GM12892 (cell line): ENCODE measurements at regions not wholly inside any gene's neighbourhood (a gene's known extent, or its start where the extent isn't known, plus 50 kb on each side); places are given as distances from the start of the nearest gene placed in this dataset.

Experiments
- DNase-seq: peaks from one replicate; pipeline ENCODE4 v3.0.0; 2011; ENCODE audit not compliant: insufficient read length
- FAIRE-seq: peaks from 2 replicates; lab custom pipeline; 2011; peaks lifted over from hg19 to GRCh38; lab: Jason Lieb, UNC
- POLR2A ChIP-seq: IDR thresholded peaks from 2 replicates; pipeline ENCODE4 v1.6.1; 2011; ENCODE audit warnings: low read depth, low read length, control low read depth
- POLR2AphosphoS5 ChIP-seq: IDR thresholded peaks from 2 replicates; pipeline ENCODE4 v1.6.1; 2011; ENCODE audit warnings: low read depth, low read length, control low read depth
- TAF1 ChIP-seq: IDR thresholded peaks from 2 replicates; pipeline ENCODE4 v1.6.1; 2011; ENCODE audit warnings: low read depth, mild to moderate bottlenecking, control low read depth, low read length, borderline replicate concordance

DNA sequence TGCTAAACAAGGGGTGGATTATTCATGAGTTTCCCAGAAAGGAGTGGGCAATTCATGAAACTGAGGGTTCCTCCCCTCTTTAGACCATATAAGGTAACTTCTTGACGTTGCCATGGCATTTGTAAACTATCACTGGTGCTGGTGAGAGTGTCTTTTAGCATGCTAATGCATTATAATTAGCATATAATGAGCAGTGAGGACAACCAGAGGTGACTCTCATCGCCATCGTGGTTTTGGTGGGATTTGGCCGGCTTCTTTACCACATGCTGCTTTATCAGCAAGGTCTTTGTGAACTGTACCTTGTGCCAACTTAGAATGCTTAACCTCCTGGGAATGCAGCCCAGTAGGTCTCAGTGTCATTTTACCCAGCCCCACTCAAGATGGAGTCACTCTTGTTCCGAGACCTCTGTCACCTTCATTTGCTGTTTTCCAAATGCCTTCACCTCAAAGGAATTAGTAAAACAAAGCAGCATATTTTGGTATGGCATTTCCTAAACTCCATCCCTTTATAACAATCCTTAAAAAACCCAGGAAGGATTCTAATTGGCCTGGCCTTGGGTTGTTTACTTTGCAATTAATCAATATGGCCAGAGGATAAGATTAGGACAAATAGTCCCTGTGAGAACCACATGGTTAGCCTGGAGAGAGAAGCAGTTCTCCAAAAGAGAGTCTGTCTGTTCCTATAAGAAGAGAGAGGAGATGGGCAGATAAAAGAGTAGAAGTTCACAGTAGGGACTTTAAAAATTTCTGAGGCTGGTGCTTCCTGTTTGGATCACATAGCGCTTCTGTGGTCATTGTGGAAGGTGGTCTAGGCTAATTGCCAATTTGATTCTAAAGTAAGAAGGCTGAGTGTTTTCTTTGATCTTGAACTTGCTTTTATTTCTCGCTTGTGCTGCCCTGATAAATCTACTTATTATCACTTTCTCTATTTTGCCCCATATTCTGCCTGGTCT lies 155.2 kb upstream of the EOMES start:
- no peak for DNase-seq
- FAIRE-seq: no peak
- TF ChIP-seq TAF1: no peak
- TF ChIP-seq POLR2A: no peak

DNA sequence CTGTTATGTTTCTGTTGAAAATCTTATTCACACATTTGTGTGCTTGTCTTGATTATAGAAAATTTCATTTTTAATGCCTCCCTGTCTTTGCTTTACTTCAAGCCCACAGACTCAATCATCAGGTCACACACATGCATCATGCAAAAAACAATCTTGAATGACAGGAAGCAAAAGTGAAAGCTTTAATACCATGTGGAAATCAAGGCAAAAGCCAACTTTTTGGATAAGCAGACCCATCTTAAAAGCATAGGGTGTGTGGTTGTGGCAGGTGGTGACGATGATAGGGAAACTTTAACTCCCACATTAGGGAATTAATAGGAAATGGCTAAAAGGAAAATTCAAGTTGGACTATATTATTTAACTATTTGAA lies 155.9 kb upstream of the EOMES start:
- TF ChIP-seq POLR2AphosphoS5 (no peak), POLR2A (no peak), TAF1 (no peak)
- DNase-seq (no peak), FAIRE-seq (no peak)

DNA sequence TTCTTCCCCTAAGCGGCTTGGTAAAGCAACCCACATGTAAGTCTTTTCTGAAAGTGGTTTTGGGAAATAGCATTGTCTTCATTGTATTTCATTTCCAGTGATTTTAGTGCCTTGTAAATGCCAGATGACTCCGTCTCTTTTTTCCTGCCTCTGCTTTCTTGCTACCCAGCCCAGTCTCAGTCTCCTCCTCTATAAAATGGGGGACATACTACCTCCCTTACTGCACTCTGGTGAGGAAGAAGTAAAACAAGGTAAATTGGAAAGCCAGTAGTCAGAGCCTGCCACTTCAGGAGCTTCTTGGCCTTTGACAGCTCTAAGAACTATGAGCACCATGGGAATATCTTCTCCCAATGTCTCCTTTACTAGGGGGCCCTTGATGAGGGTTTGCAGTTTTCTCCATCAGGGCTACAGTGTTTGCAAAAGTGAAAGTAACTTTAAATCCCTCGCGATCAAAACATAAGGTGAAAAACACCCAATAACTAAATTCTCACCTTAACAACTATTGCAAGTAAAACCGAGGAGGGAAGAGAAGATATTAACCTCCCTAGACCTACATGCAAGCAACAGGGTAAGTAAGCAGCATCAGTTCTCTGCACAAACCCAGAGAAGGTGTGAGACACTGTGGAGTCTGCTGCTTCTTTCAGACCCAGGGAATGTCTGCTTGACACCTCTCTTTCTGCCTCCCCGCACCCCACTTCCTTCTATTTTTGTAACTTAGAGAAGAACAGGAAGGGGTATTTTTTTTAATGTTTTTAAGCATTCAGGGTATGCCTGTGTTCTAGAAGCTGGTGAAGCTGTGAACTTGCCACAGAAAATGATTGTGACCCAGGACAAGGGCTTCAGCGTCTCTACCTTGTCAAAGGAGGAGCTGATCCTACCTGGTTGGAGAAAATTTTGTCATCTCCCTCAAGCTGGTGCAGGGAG lies 159.1 kb upstream of the EOMES start:
- DNase-seq (no peak), FAIRE-seq (no peak)
- TF ChIP-seq POLR2A (no peak), TAF1 (no peak), POLR2AphosphoS5 (no peak)

DNA sequence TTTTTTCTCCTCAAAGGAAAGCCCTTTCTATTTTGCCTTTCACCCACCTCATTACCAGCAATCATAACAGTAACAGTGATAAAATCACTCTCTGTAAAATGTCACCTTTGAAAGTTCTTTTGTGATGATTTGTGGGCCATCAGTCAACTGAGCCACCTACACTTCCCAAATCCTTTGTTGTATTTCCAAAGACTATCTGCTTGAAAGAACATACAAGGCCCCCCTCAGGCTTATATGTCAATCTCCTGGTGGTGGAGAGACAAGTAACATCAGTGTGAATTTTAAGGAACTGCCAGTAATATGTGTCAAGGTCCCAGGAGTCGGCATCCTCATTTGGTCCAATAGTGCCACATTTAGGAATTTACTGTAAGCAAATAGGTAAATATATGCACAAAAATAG lies 161.1 kb upstream of the EOMES start:
- no peak for FAIRE-seq
- TF ChIP-seq TAF1 (no peak), POLR2AphosphoS5 (no peak), POLR2A (no peak)
- no peak for DNase-seq

DNA sequence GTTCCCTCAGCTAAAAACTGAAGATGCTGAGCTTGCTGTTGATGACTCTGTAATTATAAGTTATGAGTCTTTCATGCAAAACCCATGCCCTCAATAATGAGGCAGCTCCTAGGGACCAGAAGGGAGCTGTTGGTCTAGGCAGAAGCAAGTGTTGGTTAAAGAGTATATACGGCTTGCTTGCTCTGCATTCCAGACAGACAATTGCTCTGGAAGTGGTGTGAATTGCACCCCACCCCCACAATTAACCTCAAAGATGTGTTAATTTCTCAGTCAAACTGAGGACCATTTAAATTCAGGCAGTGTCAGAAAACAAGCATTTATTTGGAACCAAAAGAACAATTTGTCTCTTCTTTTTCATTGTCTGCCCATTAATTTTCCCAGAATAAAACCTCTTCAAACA lies 163.5 kb upstream of the EOMES start:
- FAIRE-seq (no peak), DNase-seq (no peak)
- no peak for TF ChIP-seq TAF1

DNA sequence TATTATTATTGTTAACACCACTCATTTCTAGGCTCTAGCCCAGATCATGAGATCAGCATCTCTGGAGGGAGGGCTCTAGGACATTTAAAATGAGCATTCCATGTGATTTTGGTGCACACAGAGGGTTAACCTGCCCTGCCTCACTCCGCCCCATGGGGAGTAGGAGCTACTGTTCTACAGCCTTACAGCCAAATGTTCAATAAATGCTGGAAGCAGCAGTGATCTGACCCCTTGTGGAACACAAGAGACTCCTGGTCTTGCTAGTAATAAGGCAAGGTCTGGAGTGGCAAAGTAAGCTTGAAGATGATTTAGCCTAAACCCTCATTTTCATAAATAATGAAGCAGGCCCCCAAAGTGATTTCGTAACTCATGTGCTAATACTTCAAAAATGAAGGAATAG lies 166.4 kb upstream of the EOMES start:
- DNase-seq (no peak), FAIRE-seq (no peak)
- TF ChIP-seq POLR2AphosphoS5 (no peak), POLR2A (no peak), TAF1 (no peak)

DNA sequence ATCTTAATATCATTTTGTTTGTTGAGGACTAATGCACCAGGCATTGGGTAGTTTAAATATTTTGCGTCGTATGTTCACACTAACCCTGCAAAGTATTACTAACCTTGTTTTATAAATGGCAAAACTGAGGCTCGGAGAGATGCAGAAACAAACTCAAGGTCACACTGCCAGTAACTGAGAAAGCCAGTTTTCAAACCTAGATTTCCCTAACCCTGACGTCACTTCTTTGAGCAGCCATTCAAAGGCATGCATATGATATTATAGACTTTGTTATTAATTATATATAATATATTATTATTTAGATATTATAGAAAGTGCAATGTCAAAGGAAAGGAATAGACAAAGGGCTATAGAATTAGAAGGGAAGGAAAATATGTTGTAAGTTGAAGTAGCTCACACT lies 167.6 kb upstream of the EOMES start:
- FAIRE-seq (no peak), DNase-seq (no peak)
- TF ChIP-seq POLR2A: no peak
- TF ChIP-seq POLR2AphosphoS5: no peak
- TF ChIP-seq TAF1: no peak

DNA sequence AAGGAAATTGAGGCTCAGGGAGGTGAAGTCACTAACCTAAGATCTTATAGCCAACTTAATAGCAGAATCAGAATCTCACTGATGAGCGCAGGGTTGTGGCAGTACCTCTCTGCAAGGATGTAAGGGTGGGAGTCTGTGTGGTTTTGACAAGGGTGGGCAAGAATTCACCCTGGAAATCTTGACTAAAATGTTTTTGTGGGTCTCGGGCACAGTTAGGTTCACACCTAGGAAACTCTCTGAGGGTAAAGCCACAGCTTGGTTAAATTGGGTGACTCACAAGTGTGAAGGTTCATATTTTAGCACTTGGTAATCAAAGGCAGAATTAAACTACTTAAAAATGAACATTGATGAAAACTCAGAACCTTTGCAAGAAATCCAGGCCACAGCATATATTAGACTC lies 178.2 kb upstream of the EOMES start:
- FAIRE-seq: no peak
- DNase-seq: no peak
- no peak for TF ChIP-seq POLR2A
- no peak for TF ChIP-seq TAF1
- no peak for TF ChIP-seq POLR2AphosphoS5

DNA sequence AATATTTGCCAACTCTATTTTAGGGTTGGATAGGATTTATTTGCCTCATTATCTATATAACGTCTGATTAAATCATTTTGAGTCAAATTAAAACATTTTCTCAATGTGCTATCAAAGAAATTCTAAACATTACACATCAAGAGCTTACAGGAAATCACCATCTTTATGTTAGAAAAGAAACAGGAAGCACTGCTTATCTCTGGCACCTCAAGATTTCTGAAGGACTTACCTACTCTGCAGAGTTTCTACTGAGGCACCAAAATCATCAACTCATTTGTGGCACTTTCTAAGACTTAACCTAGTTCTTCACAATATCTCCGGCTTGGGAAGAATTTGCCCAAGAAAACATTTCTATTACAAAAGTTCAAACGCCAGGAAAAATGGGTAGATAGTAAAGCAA lies 181.3 kb upstream of the EOMES start:
- no peak for TF ChIP-seq POLR2AphosphoS5
- no peak for DNase-seq
- FAIRE-seq: no peak

DNA sequence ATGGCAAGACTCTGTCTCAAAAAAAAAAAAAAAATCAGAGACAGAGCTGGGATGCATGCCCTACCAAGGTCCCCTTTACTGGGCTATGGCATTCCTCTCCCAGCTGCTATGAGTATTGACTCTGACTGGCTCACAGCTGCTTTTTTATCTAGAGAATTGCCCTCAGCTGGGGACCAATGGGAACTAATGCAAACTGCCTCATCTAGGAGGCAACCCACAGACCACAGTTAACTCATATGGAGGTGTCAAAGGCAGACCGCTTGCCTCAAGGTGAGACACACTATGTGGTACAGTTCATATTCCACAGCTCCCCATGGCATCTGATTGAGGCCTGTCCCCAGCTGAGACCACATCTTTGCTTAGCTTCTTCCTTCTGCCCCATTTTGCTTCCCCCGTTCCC lies 183.5 kb upstream of the EOMES start:
- TF ChIP-seq TAF1: no peak
- no peak for TF ChIP-seq POLR2AphosphoS5
- no peak for TF ChIP-seq POLR2A
- FAIRE-seq (no peak), DNase-seq (no peak)

DNA sequence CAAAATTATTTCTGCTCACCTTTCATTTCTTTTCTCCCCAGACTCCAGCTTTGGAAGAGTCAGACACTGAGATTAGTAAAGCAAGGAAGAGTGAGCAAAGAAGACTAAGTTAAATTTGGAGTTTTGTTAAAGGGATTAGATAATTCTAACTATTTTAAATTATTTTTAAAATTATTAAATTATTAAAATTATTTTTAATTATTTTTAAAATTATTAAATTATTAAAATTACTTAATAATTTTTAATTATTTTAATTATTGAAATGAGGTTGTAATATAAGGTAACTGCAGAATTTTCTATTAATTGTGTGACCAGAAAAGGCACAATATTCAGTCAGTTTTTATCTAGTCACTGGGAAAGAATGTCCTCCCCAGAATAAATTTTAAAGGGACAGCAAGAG lies 185.0 kb upstream of the EOMES start:
- DNase-seq: no peak
- no peak for TF ChIP-seq TAF1
- TF ChIP-seq POLR2A: no peak
- FAIRE-seq: no peak

DNA sequence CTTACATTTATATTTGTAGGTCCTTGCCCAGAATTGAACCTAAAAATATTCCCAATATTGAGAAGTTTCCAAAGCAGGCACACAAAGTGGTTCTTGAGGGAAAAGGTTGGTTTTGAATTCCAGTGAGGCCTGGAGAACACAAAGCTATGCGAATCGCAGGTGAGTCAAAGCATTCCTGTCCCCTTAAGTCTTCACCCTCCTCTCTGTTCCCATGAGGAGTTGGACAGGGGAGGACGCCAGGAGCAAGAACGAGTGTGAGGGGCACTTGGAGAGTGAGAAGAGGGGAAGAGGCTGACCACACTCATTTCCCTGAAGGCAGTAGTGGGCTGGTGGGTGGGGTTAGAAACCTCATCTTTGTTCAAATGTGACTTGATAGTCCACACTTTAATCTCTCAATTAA lies 185.8 kb upstream of the EOMES start:
- DNase-seq (no peak), FAIRE-seq (no peak)

More for the DNA sequence above, 185.8 kb upstream of the EOMES start:
- TF ChIP-seq TAF1 (no peak), POLR2AphosphoS5 (no peak), POLR2A (no peak)
